ENCODE measurements at regions not wholly inside any gene's neighbourhood (a gene's known extent, or its start where the extent isn't known, plus 50 kb on each side); places are given as distances from the start of the nearest gene placed in this dataset.

DNA sequence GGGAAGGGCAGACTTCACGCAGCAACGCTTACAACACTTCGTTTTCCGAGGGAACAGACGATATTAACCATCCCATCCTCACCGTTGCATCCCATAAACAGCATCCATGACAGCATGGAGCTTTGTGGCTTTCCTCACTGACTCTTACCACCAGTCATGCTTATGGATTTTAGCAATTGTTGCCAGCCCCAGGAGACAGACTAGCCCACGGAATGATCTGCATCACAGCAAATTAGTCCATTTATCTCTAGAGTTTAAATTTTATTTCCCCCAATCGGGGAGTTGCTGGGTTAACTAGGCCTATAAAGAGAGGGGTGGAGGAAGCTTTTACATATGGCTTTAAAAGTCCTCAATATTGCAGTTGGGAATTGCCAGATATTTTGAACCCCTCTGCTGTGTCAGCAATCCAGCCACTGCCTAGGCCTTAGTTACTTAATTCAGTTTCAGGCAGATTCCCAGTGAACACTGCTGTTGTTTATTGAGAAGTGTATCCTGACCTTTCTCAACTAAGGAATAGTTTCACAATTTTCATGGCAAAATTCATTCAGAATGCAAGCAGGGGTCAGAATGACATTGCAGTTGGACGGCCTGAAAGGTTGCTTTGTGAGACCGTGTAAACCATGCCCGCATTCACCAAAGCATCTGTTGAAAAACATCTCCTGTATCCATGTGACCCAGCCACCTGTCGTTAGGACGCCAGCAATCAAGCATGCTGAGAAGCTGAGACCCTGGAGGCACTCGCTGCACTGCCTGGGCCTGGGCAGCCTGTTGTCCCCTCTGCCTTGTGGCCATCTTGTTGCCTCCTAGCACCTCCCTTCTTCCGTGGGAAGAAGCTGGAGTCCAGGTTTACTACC, 397.4 kb upstream of the TPM1 start:
- H3K4me3 ChIP-seq (ENCODE audit: low read length), result no peak overlapping the region
- TF ChIP-seq, protein P1, sequence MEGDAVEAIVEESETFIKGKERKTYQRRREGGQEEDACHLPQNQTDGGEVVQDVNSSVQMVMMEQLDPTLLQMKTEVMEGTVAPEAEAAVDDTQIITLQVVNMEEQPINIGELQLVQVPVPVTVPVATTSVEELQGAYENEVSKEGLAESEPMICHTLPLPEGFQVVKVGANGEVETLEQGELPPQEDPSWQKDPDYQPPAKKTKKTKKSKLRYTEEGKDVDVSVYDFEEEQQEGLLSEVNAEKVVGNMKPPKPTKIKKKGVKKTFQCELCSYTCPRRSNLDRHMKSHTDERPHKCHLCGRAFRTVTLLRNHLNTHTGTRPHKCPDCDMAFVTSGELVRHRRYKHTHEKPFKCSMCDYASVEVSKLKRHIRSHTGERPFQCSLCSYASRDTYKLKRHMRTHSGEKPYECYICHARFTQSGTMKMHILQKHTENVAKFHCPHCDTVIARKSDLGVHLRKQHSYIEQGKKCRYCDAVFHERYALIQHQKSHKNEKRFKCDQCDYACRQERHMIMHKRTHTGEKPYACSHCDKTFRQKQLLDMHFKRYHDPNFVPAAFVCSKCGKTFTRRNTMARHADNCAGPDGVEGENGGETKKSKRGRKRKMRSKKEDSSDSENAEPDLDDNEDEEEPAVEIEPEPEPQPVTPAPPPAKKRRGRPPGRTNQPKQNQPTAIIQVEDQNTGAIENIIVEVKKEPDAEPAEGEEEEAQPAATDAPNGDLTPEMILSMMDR (conservative IDR thresholded peaks at IDR 0.05; ENCODE audit: low read length), result no peak
- peak; percentile 46 for DNase-seq (ENCODE audit: low read depth)

DNA sequence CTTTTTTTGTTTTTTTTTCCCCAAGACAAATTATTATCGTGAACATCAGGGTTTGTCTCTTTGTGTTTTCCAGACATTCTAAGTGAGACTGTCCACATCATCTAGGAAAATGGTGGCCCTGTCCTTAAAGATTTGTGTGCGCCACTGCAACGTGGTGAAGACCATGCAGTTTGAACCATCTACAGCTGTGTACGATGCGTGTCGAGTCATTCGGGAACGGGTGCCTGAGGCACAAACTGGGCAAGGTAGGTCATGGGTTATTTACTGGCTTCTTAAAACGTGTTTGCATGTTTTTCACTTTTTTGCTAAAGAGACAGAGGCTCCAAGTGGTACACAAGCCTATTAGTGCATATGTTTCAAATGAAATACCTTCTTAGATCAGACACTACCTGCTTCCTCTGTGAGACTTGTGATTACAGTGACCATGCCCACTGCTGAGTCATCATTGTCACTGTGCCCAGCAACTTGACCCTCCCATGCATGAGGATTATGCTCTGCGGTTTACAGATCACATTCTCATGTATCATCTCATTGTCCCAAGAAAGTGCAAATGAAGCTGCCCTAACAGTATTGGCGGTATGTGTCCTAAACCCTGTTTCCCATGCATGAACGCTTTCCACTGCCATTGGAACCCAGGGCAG, 395.2 kb upstream of the TPM1 start:
- TF ChIP-seq, protein P1 (conservative IDR thresholded peaks at IDR 0.05; ENCODE audit: low read length), result no peak
- H3K4me3 ChIP-seq (ENCODE audit: low read length), result no peak overlapping the region
- DNase-seq (ENCODE audit: low read depth), result peak; percentile 87

DNA sequence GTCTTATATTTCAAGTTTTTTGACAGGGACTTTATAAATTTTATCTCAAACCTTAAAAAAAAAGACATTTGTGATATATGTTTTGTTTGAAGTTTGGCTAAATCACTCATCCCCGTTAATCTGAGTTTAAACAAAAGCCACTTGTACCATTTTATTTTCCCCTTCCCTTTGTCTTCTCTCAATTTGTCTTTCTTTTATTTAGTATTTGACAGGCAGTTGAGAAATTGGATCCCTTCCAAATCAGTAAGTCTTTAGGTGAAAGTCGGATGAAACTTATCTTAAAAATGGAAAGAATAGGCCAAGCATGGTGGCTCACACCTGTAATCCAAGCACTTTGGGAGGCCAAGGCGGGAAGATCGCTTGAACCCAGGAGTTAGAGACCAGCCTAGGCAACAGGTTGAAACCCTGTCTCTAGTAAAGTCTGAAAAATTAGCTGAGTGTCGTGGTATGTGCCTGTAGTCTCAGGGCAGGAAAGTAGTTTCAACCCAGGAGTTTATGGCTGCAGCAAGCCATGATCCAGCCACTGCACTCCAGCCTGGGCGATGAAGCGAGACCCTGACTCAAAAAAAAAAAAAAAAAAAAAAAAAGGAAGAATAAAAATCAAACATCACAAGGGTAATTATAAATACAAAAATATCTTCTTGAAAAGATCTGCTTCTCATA, 394.6 kb upstream of the TPM1 start:
- TF ChIP-seq, protein P1 (conservative IDR thresholded peaks at IDR 0.05; ENCODE audit: low read length), result no peak
- DNase-seq (ENCODE audit: low read depth), result no peak
- H3K4me3 ChIP-seq (ENCODE audit: low read length), result no peak overlapping the region

DNA sequence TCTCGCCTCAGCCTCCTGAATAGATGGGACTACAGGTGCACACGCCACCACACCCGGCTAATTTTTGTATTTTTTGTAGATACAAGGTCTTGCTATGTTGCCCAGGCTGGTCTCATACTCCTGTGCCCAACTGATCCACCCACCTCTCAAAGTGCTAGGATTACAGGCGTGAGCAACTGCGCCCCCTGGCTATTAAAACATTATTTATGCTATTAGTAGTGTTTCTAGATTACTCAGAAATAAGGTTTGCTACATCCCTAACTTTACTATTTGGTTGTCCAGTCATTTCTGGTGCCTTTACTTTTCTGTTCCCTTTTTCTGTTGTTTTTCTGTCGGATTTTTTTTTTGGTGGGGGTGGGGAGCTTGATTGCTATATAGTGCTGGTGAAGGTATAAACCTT, 393.6 kb upstream of the TPM1 start:
- DNase-seq (ENCODE audit: low read depth), result no peak
- TF ChIP-seq, protein P1 (conservative IDR thresholded peaks at IDR 0.05; ENCODE audit: low read length), result no peak

DNA sequence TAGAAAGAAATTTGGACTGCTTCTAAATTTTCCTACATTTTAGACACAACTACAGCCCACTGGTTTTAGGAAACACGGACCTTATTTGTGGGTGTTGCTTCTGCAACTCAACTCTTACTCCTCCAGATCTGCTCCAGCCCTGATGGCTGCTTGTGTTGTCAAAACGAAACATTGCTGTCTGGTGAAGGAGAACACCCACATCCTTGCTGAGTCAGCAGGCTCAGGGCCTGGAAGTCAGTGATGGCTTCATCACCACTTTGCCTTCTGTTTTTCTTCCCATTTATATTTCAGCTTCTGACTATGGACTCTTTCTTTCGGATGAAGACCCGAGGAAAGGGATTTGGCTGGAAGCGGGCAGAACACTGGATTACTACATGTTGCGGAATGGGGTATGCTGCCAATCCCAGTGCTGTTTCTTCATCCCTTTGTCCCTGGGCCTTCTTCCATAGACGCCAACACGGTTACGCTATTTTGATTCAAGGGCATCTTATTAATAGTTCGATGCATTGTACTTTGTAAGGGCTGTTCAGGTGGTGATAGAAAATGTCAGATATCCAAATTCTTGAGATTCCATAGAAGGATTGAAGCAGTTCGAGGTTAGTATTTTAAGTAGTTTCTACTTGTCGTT, 392.6 kb upstream of the TPM1 start:
- DNase-seq (ENCODE audit: low read depth), result peak; percentile 56
- H3K4me3 ChIP-seq (ENCODE audit: low read length), result no peak overlapping the region
- TF ChIP-seq, protein P1 (conservative IDR thresholded peaks at IDR 0.05; ENCODE audit: low read length), result no peak

More for the DNA sequence above, 393.6 kb upstream of the TPM1 start:
- H3K4me3 ChIP-seq (ENCODE audit: low read length), result no peak overlapping the region

DNA sequence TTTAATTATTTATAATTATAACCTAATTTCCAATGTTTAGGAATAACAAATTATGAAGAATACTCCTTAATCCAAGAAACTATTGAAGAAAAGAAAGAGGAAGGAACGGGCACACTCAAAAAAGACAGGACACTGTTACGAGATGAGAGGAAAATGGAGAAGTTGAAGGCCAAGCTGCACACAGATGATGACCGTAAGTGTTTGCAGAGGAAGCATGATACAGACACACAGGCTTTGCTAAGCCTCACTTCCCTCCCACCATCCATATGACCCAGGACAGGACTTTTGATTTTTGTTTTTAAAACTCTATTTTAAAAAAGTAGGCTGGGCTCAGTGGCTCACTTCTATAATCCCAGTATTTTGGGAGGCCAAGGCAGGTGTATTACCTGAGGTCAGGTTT, 389.4 kb upstream of the TPM1 start:
- TF ChIP-seq, protein P1 (conservative IDR thresholded peaks at IDR 0.05; ENCODE audit: low read length), result no peak
- no peak for DNase-seq (ENCODE audit: low read depth)
- no peak overlapping the region for H3K4me3 ChIP-seq (ENCODE audit: low read length)
